RKO (cell line): ENCODE measurements at regions not wholly inside any gene's neighbourhood (a gene's known extent, or its start where the extent isn't known, plus 50 kb on each side); places are given as distances from the start of the nearest gene placed in this dataset.
A peak's percentile ranks its signal among the peaks of the same experiment; 100 is the strongest.
"Not testable (repeated sequence)": the region's sequence is repeated elsewhere in the genome, so short reads cannot be mapped to it uniquely, and the experiment has no call there.

Experiments
- DNase-seq: peaks from one replicate; pipeline ENCODE4 v3.0.0-alpha.2; 2016; ENCODE audit warnings: low spot score

GRCh38 chr12:112616469-112617152 lies 174.9 kb upstream of the RPH3A start:
- no peak for DNase-seq

GRCh38 chr12:112617153-112617505 lies 174.4 kb upstream of the RPH3A start:
- no peak for DNase-seq

GRCh38 chr12:112627851-112628250 lies 163.7 kb upstream of the RPH3A start:
- no peak for DNase-seq

GRCh38 chr12:112631974-112632373 lies 159.6 kb upstream of the RPH3A start:
- not testable (repeated sequence) for DNase-seq

GRCh38 chr12:112635036-112635435 lies 156.5 kb upstream of the RPH3A start:
- no peak for DNase-seq

- DNase-seq = no peak
These were observed 153.1 kb upstream of the RPH3A start for GRCh38 chr12:112638420-112638819.

GRCh38 chr12:112645586-112645985 lies 146.0 kb upstream of the RPH3A start:
- DNase-seq = no peak

GRCh38 chr12:112656141-112656540 lies 135.4 kb upstream of the RPH3A start:
- no peak for DNase-seq

- peak; percentile 12 for DNase-seq
These were observed 127.0 kb upstream of the RPH3A start for GRCh38 chr12:112664569-112664968.

GRCh38 chr12:112665958-112666357 lies 125.6 kb upstream of the RPH3A start:
- DNase-seq = no peak

- no peak for DNase-seq
These were observed 120.0 kb upstream of the RPH3A start for GRCh38 chr12:112671564-112671963.

- no peak for DNase-seq
These were observed 117.0 kb upstream of the RPH3A start for GRCh38 chr12:112674539-112674938.

GRCh38 chr12:112676507-112676906 lies 115.0 kb upstream of the RPH3A start:
- no peak for DNase-seq

- DNase-seq = no peak
These were observed 114.3 kb upstream of the RPH3A start for GRCh38 chr12:112677050-112677765.

GRCh38 chr12:112680993-112681392 lies 110.6 kb upstream of the RPH3A start:
- DNase-seq = no peak

- no peak for DNase-seq
These were observed 109.0 kb upstream of the RPH3A start for GRCh38 chr12:112682586-112682985.

- DNase-seq = no peak
These were observed 106.8 kb upstream of the RPH3A start for GRCh38 chr12:112684742-112685141.

GRCh38 chr12:112685321-112685720 lies 106.2 kb upstream of the RPH3A start:
- no peak for DNase-seq

- DNase-seq = peak; percentile 44
These were observed 105.2 kb upstream of the RPH3A start for GRCh38 chr12:112686373-112686772.

GRCh38 chr12:112694065-112694464 lies 97.5 kb upstream of the RPH3A start:
- no peak for DNase-seq

GRCh38 chr12:112697441-112697840 lies 94.1 kb upstream of the RPH3A start:
- not testable (repeated sequence) for DNase-seq

- DNase-seq = peak; percentile 48
These were observed 86.4 kb upstream of the RPH3A start for GRCh38 chr12:112705037-112705632.

GRCh38 chr12:112710414-112710813 lies 81.1 kb upstream of the RPH3A start:
- DNase-seq = no peak
